Thyroid gland (tissue), 4 donors: ENCODE measurements at regions not wholly inside any gene's neighbourhood (a gene's known extent, or its start where the extent isn't known, plus 50 kb on each side); places are given as distances from the start of the nearest gene placed in this dataset.

Source experiments
- POLR2A ChIP-seq, 2 donors: fragments of 450-650 bp; IDR thresholded peaks; one replicate each; pipeline ENCODE4 v1.6.1; 2017; ENCODE audit warnings: antibody characterized with exemption in 2 of 2, mild to moderate bottlenecking in 2 of 2, moderate library complexity in 1 of 2
- TF ChIP-seq, protein P1 (sequence below), 6 experiments: fragments of 200-600 bp in 3 of 6; fragments of 450-650 bp in 3 of 6; sonication (generic) in 3 of 6; IDR thresholded peaks; one replicate each; pipeline ENCODE4 v1.5.1; 2016 to 2019; ENCODE audit warnings: antibody characterized with exemption in 6 of 6, mild to moderate bottlenecking in 2 of 6, inconsistent platforms in 1 of 6, moderate library complexity in 1 of 6

DNA sequence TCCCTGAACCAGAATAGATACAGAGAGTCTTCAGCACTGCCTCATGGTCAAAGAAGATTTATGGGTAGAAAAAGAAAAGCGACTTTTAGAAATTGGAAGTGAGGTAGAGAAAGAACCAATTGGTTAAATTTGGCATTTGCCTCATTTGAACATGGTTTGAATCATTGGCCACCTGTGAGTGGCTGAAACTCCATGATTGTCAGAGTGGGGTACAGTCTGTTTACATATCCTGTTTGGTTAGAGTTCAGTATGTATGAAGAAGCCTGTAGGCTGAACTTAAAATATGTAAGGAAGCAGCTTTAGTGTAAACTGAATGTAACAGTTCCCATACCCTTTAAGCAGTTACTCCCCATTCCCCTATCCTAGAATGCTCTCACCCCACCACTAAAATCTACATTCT lies 76.0 kb upstream of the CTSO start:
- TF ChIP-seq, protein P1, sequence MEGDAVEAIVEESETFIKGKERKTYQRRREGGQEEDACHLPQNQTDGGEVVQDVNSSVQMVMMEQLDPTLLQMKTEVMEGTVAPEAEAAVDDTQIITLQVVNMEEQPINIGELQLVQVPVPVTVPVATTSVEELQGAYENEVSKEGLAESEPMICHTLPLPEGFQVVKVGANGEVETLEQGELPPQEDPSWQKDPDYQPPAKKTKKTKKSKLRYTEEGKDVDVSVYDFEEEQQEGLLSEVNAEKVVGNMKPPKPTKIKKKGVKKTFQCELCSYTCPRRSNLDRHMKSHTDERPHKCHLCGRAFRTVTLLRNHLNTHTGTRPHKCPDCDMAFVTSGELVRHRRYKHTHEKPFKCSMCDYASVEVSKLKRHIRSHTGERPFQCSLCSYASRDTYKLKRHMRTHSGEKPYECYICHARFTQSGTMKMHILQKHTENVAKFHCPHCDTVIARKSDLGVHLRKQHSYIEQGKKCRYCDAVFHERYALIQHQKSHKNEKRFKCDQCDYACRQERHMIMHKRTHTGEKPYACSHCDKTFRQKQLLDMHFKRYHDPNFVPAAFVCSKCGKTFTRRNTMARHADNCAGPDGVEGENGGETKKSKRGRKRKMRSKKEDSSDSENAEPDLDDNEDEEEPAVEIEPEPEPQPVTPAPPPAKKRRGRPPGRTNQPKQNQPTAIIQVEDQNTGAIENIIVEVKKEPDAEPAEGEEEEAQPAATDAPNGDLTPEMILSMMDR (IDR thresholded peaks at IDR 0.05): no peak
- TF ChIP-seq POLR2A (IDR thresholded peaks at IDR 0.05): no peak
